HUES48 (cell line): ENCODE measurements at regions not wholly inside any gene's neighbourhood (a gene's known extent, or its start where the extent isn't known, plus 50 kb on each side); places are given as distances from the start of the nearest gene placed in this dataset.

ENCODE experiments used
- H3K27ac ChIP-seq: one replicate; pipeline ENCODE4 v1.7.0; 2013; ENCODE audit warnings: low read depth, low read length, inconsistent platforms
- H3K27me3 ChIP-seq: 2 replicates; pipeline ENCODE4 v1.6.1; 2013; ENCODE audit warnings: mild to moderate bottlenecking, low read length; ENCODE audit not compliant: control insufficient read depth, insufficient read depth
- H3K36me3 ChIP-seq: 2 replicates; pipeline ENCODE4 v1.6.1; 2013; ENCODE audit warnings: low read length; ENCODE audit not compliant: control insufficient read depth, insufficient read depth
- H3K4me1 ChIP-seq: 2 replicates; pipeline ENCODE4 v1.6.1; 2013; ENCODE audit warnings: mild to moderate bottlenecking, low read length; ENCODE audit not compliant: control insufficient read depth, insufficient read depth
- H3K4me3 ChIP-seq: 2 replicates; pipeline ENCODE4 v1.5.1; 2013; ENCODE audit warnings: mild to moderate bottlenecking, low read depth, low read length
- H3K9ac ChIP-seq: 2 replicates; pipeline ENCODE4 v1.6.1; 2013; ENCODE audit warnings: mild to moderate bottlenecking, low read depth, low read length, moderate library complexity
- H3K9me3 ChIP-seq: 2 replicates; pipeline ENCODE4 v1.6.1; 2013; ENCODE audit warnings: low read length; ENCODE audit not compliant: control insufficient read depth, insufficient read depth

DNA sequence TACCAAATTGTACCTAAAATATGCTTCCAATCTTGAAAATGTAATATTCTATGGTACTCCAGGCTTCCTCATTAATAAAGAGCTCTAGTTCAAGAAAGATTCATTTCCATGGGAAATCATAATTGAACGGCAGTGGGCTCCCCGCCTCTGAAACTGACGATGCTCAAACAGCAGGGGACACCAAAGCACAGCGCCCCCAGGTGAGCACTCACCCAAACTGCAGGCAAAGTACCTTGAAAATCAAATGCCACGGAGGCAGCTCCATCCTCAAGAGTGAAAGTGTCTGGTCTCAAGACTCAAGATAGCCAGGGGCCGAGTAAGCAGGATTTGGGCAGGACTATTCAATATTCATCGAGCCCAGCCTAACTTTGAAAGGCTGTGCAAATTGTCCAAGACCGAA is 217.4 kb upstream of the TNRC6C start:
- Histone ChIP-seq H3K36me3 (no peaks in the 10 kb centered on the region), H3K9me3 (no peaks in the 10 kb centered on the region), H3K9ac (no peak overlapping the region), H3K27me3 (peaks cover 12% of the 10 kb centered on the region; the same call in 1 of the 2 replicates), H3K27ac (no peak overlapping the region), H3K4me3 (no peak overlapping the region), H3K4me1 (peaks cover 9% of the 10 kb centered on the region)

DNA sequence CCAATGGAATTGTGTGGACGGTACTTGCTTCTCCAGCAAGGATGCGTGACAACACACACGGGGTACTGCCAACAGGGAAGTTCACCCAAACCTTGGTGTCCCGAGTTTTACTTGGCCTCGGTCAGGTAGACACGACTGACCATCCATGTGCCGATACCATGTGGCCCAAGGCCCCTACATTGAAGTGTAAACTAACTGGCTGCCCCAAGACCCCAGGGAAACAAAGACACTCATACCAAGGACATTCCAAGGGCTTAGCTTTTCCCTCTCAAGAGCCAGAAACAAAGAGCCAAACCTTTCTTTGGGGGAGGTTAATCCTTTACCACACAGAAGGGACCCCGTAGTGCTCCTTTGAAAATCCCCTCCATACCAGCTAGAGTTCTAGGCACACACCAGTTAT is 215.9 kb upstream of the TNRC6C start:
- Histone ChIP-seq H3K27me3 (peaks cover 3% of the 10 kb centered on the region; the same call in 1 of the 2 replicates), H3K9me3 (no peaks in the 10 kb centered on the region)

DNA sequence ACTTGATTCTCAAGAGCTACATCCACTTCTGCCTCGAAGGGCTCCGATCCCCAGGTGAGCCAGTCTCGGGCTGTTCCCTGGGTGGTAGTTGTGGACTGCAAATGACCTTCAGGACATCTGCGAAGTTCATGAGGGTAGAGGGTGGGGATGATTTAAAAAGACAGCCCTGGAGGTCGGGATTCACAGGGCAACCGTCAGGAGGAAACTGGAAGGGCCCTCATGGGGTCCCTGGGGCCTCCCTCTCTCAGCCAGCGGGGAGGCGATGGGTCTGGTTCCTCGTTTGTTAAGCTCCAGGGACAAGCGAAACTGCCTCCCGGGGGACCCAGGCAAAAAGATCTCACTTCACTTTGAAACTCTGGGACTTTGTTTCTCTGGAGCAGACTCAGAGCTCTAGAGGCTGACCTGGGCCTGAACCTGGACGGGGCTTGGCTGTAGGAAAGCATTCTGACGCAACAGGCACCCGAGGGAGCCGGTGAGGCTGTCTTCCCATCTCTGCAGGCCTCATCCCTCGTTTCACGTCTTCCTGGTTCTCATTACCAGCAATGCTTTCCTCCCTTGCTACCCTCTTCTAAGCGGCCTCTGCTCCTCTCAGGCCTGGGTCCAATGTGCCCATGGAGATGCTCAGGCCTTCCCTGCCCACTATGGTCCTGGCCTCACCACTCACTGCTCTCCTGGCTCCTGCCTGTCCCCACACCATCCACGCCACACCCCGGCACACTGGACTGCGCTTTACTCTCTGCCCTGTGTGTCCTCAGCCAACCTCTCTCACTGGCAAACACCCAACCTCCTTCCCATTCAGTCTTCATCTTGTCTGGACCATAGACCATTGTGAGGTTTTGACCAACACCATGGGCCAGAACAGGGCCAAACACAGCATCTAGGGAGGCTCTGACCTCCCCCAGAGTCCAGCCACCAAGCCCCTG is 214.2 kb upstream of the TNRC6C start:
- H3K27ac ChIP-seq = no peak overlapping the region
- H3K36me3 ChIP-seq = no peaks in the 10 kb centered on the region
- H3K4me1 ChIP-seq = peaks cover 15% of the 10 kb centered on the region
- H3K9me3 ChIP-seq = no peaks in the 10 kb centered on the region
- H3K27me3 ChIP-seq = 0 out of 2 replicates have a peak, but pooled peaks cover 6% of the 10 kb centered on the region
- H3K9ac ChIP-seq = no peak overlapping the region
- no peak overlapping the region for H3K4me3 ChIP-seq

More for the DNA sequence above, 215.9 kb upstream of the TNRC6C start:
- Histone ChIP-seq H3K27ac (peak overlapping the region; percentile 74), H3K36me3 (no peaks in the 10 kb centered on the region), H3K4me1 (peaks cover 15% of the 10 kb centered on the region), H3K4me3 (no peak overlapping the region), H3K9ac (no peak overlapping the region)

DNA sequence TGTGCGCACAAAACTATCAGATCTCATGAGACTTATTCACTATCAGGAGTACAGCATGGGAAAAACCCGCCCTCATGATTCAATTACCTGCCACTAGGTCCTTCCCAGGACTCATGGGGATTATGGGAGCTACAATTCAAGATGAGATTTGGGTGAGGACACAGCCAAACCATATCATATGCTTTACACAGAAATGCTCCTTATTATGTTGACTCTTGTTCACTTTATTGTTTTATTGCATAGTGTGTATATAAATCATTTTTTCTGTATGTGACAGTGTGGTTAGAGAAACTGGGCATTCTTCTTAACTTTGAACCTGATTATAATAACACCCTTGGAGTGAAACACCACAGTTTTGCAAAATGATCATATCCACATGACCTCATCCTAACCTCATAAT is 212.8 kb upstream of the TNRC6C start:
- Histone ChIP-seq H3K36me3 (no peaks in the 10 kb centered on the region), H3K27ac (no peak overlapping the region), H3K4me3 (no peak overlapping the region), H3K9me3 (no peaks in the 10 kb centered on the region), H3K9ac (no peak overlapping the region), H3K27me3 (0 out of 2 replicates have a peak, but pooled peaks cover 6% of the 10 kb centered on the region), H3K4me1 (peaks cover 15% of the 10 kb centered on the region)

DNA sequence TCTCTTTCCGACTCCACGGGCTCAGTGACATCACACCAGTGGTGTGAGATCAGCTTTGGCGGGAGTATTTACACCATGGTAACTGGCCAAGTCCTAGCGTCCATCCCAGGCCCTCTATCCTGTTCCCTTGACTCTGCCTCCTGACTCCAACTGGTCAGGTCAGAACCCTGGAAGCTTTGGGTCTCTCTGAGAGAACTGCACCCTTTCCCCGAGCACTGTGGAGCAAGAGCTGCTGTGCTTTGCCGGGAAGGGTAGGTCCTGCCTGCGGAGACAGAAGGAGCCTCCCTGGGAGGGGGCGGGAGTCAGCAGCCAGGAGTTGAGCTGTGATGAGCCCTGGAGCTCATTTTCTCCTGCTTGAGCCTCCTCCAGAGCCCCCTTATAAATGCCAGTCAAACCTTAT is 212.1 kb upstream of the TNRC6C start:
- Histone ChIP-seq H3K9ac (no peak overlapping the region), H3K9me3 (no peaks in the 10 kb centered on the region), H3K36me3 (no peaks in the 10 kb centered on the region), H3K4me1 (peaks cover 15% of the 10 kb centered on the region), H3K4me3 (no peak overlapping the region), H3K27me3 (0 out of 2 replicates have a peak, but pooled peaks cover 6% of the 10 kb centered on the region), H3K27ac (peak overlapping the region; percentile 26)

DNA sequence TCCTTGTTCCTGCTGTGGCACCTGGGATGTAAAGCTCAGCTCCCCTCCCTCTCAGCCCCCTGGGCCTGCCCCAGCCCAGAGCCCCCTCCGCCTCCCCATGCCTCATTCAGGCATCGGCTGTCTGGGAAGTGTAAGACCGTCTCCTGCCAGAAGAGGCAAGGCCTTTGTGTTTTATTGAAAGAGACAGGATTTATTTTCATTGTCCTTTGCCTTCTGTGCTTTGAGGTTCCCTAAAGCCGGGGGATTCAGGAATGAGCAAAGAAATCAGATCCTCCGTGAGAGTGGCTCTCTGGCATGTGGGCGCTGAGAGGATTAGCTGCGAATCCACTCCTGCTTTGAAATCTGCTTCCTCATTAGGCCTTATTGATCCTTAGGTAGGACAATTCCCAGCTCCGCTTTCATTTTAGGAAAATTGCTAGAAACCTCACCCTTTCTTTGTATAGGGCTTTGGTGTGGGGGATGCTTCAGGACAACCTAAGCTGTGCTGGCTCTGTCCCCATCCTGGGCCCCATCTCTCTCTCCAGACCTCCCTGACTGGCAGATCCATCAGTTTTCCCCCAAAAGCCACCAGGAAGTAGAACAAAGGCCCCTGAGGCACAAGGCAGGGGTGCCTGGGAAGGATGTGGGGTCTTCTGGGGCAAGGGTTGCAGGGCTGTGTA is 211.5 kb upstream of the TNRC6C start:
- Histone ChIP-seq H3K9ac (no peak overlapping the region), H3K27me3 (0 out of 2 replicates have a peak, but pooled peaks cover 6% of the 10 kb centered on the region), H3K27ac (peak overlapping the region; percentile 26)

DNA sequence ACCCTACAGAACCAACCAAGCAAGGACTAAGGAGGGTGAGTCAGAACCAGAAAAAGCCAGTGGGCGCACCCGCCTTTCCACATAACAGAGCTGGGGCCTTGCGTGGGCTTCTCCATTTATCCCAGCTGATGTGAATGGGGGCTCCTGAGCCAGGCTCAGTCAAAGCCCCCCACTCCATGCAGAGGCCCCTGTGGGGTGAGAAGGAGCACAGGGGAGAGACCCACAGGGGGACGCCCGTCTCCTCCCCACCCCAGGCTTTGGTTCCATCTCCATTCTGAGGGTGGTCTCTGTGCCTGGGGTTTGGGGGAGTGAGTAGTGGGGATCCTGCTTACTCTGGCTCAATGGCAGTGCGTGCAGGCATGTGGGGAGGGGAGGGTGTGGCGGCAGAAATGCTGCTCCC is 210.1 kb upstream of the TNRC6C start:
- H3K36me3 ChIP-seq = no peaks in the 10 kb centered on the region
- no peak overlapping the region for H3K27ac ChIP-seq
- H3K9me3 ChIP-seq = no peaks in the 10 kb centered on the region
- no peak overlapping the region for H3K4me3 ChIP-seq
- H3K4me1 ChIP-seq = peaks cover 6% of the 10 kb centered on the region; the same call in 1 of the 2 replicates
- H3K9ac ChIP-seq = no peak overlapping the region
- 0 out of 2 replicates have a peak, but pooled peaks cover 6% of the 10 kb centered on the region for H3K27me3 ChIP-seq

More for the DNA sequence above, 211.5 kb upstream of the TNRC6C start:
- H3K9me3 ChIP-seq = no peaks in the 10 kb centered on the region
- no peaks in the 10 kb centered on the region for H3K36me3 ChIP-seq
- peaks cover 15% of the 10 kb centered on the region for H3K4me1 ChIP-seq
- H3K4me3 ChIP-seq = no peak overlapping the region

DNA sequence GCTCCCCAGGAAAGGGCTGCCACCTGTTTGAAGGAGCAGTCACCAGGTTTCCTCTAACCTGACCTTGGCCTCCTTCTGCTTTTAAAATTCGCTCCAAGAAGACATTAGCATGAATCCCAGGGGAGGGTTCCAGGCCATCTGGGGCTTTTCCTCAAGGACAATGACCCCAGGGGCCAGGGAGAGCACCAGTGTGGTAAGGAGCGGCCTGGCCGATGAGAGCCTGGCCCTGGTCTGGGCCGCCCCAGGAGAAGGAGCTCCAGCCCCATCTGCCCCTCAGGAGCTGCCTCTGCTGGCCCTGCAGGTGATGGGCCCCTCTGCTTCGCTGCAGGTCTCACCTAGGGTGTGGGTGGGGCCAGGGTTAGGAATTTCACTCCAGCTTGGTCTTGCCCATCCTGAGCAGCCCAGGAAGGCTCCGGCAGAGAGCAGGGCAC is 209.2 kb upstream of the TNRC6C start:
- H3K9me3 ChIP-seq = no peaks in the 10 kb centered on the region
- H3K27me3 ChIP-seq = 0 out of 2 replicates have a peak, but pooled peaks cover 6% of the 10 kb centered on the region
- H3K4me3 ChIP-seq = no peak overlapping the region
- H3K4me1 ChIP-seq = peaks cover 6% of the 10 kb centered on the region; the same call in 1 of the 2 replicates
- H3K9ac ChIP-seq = no peak overlapping the region
- no peaks in the 10 kb centered on the region for H3K36me3 ChIP-seq
- H3K27ac ChIP-seq = no peak overlapping the region

DNA sequence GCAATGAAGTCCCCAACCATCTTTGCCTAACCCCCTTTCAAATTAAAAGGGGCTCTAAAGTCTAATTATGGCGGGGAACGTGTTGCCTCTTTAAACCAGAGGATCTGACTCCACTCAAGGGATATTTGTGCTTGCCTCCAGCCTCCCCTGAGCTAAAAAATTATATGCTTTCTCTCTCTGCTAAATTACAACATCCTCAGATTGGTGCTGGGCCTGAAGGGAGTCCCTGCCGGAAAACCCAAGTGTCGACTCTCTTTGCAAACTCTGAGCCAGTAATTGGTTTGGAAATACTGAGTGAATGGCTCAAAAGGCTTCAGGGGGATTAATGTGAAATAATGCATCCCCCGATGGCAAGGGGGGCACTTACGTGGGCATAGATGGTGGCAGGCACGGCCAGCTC is 208.5 kb upstream of the TNRC6C start:
- Histone ChIP-seq H3K27ac (no peak overlapping the region), H3K27me3 (0 out of 2 replicates have a peak, but pooled peaks cover 6% of the 10 kb centered on the region), H3K4me3 (no peak overlapping the region), H3K9me3 (no peaks in the 10 kb centered on the region), H3K4me1 (peaks cover 6% of the 10 kb centered on the region; the same call in 1 of the 2 replicates), H3K9ac (no peak overlapping the region), H3K36me3 (no peaks in the 10 kb centered on the region)

DNA sequence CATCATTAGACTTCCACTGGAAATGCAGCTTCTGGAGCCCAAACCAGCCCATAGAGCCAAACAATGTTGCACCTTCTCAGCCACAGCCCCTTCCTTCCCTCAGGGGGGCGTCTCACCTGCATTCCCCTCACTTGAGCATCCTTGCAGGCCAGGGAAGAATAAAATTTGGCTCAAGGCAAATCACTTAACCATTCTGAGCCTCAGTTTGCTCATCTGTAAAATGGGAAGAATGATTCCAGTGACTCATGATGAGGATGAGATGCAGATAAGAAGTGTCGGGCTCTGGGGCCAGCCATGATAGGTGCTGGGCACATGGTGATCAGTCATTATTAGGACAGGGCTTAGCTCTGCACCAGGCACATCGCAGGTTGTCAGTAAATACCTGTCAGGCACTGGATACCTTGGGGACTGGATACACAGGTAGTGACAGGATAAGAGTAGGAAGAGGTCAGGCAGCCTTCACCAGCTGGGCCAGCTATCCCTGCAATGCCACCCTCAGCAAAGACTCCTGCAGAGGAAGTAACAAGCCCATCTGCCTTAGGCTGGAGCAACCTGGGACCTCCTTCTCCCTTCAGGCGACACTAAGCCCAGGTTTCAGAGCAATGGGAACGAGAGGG is 208.0 kb upstream of the TNRC6C start:
- Histone ChIP-seq H3K9me3 (no peaks in the 10 kb centered on the region), H3K27me3 (0 out of 2 replicates have a peak, but pooled peaks cover 6% of the 10 kb centered on the region), H3K4me3 (no peak overlapping the region), H3K4me1 (peaks cover 6% of the 10 kb centered on the region; the same call in 1 of the 2 replicates), H3K9ac (no peak overlapping the region), H3K36me3 (no peaks in the 10 kb centered on the region), H3K27ac (no peak overlapping the region)
